CD4-positive, alpha-beta T cell treated with Interleukin-12 subunit alpha and Interleukin-12 subunit beta, for 1 hour (primary cell): ENCODE measurements at regions not wholly inside any gene's neighbourhood (a gene's known extent, or its start where the extent isn't known, plus 50 kb on each side); places are given as distances from the start of the nearest gene placed in this dataset.
"Not testable (repeated sequence)": the region's sequence is repeated elsewhere in the genome, so short reads cannot be mapped to it uniquely, and the experiment has no call there.

ENCODE experiments used
- DNase-seq: peaks from one replicate; pipeline ENCODE4 v3.0.0-alpha.2; 2020

GRCh38 chr7:155932324-155932723 lies 120.1 kb upstream of the SHH start:
- not testable (repeated sequence) for DNase-seq

GRCh38 chr7:155931396-155932085 lies 119.3 kb upstream of the SHH start:
- DNase-seq: no peak

- no peak for DNase-seq
Observed at GRCh38 chr7:155930527-155930926, 118.3 kb upstream of the SHH start.

GRCh38 chr7:155930061-155930460 lies 117.8 kb upstream of the SHH start:
- DNase-seq: no peak

GRCh38 chr7:155928583-155928982 lies 116.3 kb upstream of the SHH start:
- DNase-seq: no peak

GRCh38 chr7:155927905-155928304 lies 115.6 kb upstream of the SHH start:
- DNase-seq: no peak

- DNase-seq: no peak
Observed at GRCh38 chr7:155925682-155926081, 113.4 kb upstream of the SHH start.

- no peak for DNase-seq
Observed at GRCh38 chr7:155922067-155922816, 110.0 kb upstream of the SHH start.

GRCh38 chr7:155921804-155922066 lies 109.5 kb upstream of the SHH start:
- DNase-seq: no peak

- DNase-seq: no peak
Observed at GRCh38 chr7:155921086-155921803, 109.0 kb upstream of the SHH start.

- no peak for DNase-seq
Observed at GRCh38 chr7:155920068-155920461, 107.8 kb upstream of the SHH start.

- no peak for DNase-seq
Observed at GRCh38 chr7:155919391-155920067, 107.3 kb upstream of the SHH start.

GRCh38 chr7:155918720-155919390 lies 106.6 kb upstream of the SHH start:
- no peak for DNase-seq

- no peak for DNase-seq
Observed at GRCh38 chr7:155917836-155918430, 105.7 kb upstream of the SHH start.

- no peak for DNase-seq
Observed at GRCh38 chr7:155916926-155917655, 104.8 kb upstream of the SHH start.

GRCh38 chr7:155914341-155914740 lies 102.1 kb upstream of the SHH start:
- no peak for DNase-seq

- no peak for DNase-seq
Observed at GRCh38 chr7:155913719-155914118, 101.5 kb upstream of the SHH start.

GRCh38 chr7:155913291-155913690 lies 101.0 kb upstream of the SHH start:
- no peak for DNase-seq

GRCh38 chr7:155911471-155912105 lies 99.3 kb upstream of the SHH start:
- DNase-seq: no peak

- no peak for DNase-seq
Observed at GRCh38 chr7:155908385-155908784, 96.1 kb upstream of the SHH start.

- DNase-seq: no peak
Observed at GRCh38 chr7:155907450-155908200, 95.4 kb upstream of the SHH start.
